ENCODE measurements at regions not wholly inside any gene's neighbourhood (a gene's known extent, or its start where the extent isn't known, plus 50 kb on each side); places are given as distances from the start of the nearest gene placed in this dataset.

- TF ChIP-seq CTCF (IDR thresholded peaks at IDR 0.05; ENCODE audit: insufficient read depth, low read length, poor library complexity, severe bottlenecking) (no peak), EZH2phosphoT487 (conservative IDR thresholded peaks at IDR 0.05; ENCODE audit: low read length) (no peak)
These were observed 87.6 kb upstream of the RSPO3 start for GRCh38 chr6:127030836-127031235.
